GM18517 (cell line): ENCODE measurements at regions not wholly inside any gene's neighbourhood (a gene's known extent, or its start where the extent isn't known, plus 50 kb on each side); places are given as distances from the start of the nearest gene placed in this dataset.

Source experiments
- ATAC-seq: cut with Tn5 transposase; IDR thresholded peaks from one replicate; pipeline ENCODE4 v1.9.1; 2021; ENCODE audit warnings: mild to moderate bottlenecking, moderate library complexity; ENCODE audit not compliant: unreplicated experiment

- ATAC-seq: no peak
These were observed 374.1 kb downstream of the BCKDHB start for GRCh38 chr6:80480421-80481157.

DNA sequence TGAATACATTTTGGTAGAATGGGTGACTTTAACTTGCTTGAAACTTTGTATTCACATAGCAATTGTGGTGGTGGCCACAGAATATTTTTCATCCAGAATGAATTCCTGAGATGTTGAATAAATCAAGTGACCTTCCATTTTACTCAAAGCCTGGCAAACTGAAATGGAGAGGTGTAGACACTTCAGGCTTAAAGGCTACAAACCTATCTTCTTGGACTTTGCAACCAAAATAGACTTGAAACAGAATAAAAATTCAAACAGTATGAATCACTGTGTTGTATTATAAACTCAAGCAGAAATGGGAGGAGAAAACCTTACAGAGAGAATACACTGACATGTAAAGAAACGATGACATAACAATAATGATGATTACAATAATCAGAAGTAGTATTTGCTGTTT, 371.6 kb downstream of the BCKDHB start:
- no peak for ATAC-seq

DNA sequence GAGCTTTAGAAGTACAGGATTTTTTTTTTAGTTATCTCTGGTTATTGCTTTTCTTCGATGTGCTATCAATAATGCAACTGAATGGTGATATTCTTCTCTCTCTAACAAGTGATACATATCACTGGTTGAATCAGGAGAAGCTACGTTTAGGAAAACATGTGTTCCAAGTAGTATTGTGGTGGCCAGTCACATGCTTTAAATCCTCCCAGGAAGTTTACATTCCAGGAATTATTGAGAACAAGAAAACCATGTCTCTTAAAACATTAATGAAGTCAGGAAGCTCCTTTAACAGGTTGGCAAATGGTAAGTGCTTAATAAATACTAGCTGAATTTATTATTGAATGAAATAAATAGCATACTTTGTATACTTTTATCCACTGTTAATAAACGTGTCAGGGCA, 371.1 kb downstream of the BCKDHB start:
- no peak for ATAC-seq

DNA sequence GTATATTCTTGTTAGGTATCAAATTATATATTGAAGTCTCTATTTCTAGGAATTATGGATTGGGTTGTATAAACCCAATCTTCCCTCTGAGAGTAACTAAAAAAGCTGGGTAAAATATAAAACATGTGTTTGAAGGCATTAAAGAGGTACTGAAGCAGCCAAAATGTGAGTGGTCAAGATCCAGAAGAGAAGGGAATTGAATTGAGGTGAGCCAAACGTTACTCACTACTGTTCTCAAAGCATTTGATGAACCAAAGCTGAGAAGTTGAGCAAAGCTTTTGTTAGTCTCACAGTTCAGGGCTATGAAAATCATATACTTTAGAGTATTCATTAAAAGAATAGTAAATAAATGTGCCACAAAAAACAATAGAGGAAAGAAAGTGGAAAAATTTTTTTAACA, 365.8 kb downstream of the BCKDHB start:
- ATAC-seq: no peak

DNA sequence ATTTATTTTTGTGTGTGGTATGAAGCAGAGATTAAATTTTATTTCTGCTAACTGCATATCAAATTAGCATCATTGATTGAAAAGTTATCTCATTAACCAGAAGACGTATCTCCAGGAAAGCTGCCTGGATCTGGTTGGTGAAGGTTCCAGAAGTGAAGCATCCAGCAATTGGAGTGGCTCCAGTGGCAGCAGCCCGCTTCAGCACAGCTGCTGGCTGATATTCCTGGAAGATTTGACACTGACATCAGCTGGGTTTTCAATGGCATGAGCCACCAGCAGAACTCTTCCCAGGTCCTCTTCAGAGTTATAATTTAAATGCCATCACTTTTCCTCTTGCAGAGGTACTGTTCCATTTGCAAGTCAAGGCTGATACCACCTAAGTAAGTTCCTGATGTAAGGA, 363.5 kb downstream of the BCKDHB start:
- ATAC-seq: no peak

GRCh38 chr6:80468398-80468797, 361.9 kb downstream of the BCKDHB start:
- ATAC-seq: no peak

DNA sequence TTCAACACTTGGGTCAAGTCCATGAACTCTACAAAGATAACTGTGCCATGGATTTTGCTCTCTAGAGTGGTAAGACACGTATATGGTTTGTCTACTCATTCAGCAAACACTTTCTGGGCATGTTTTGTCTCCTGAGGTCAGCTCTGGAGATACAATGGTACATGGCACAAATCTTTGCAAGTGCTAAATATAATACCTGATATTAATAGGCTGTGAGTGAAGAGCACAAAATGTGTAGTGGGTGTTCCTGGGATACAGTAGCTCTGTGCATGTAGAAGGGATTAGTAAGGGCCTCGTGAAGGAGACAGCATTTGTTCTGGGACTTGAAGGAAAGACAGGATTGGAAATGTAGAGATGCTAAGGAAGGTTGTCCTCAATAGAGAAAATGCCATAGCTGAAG, 360.9 kb downstream of the BCKDHB start:
- ATAC-seq: no peak

DNA sequence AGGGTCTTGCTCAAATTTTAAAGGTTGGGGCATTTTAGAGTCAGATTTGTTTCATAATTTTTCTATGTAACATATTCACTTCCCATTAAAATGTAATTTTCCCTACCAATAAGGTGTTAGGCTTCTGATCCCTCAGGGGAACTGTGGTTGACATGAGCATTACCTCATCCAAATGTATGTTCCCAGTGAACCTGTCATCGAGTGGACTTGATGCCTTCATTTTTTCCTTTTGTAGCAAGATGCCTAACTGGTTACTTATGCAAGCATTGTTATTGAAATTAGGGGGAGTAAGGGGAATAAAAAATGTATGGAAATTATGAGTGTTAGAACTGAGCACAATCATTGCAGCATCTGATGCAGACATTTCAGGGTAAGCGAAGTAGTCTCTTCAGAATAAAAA, 360.5 kb downstream of the BCKDHB start:
- ATAC-seq: no peak

- ATAC-seq: no peak
These were observed 359.0 kb downstream of the BCKDHB start for GRCh38 chr6:80465513-80465912.

- no peak for ATAC-seq
These were observed 358.4 kb downstream of the BCKDHB start for GRCh38 chr6:80464901-80465300.

DNA sequence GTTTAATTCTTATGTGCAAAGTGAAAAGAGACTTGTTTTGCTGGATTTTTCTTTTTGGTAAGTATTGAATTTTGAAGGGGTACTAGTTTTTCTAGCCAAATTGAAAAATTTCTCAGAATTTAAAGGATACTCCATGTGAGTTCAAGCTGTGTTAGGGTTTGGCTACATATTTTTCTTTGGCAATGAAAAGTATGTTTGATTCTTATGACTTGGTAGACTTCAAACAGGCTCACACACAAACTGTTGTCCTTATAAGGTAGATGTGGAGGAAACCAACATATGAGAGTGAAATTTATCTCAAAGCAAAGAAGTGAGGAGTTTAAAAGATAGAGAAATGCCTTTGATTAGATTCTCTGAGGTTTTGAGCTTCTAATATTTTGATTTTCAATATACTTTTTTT, 356.7 kb downstream of the BCKDHB start:
- no peak for ATAC-seq

GRCh38 chr6:80460257-80460865, 353.9 kb downstream of the BCKDHB start:
- ATAC-seq: no peak

GRCh38 chr6:80457439-80457933, 351.0 kb downstream of the BCKDHB start:
- no peak for ATAC-seq

- no peak for ATAC-seq
These were observed 350.4 kb downstream of the BCKDHB start for GRCh38 chr6:80456724-80457438.

DNA sequence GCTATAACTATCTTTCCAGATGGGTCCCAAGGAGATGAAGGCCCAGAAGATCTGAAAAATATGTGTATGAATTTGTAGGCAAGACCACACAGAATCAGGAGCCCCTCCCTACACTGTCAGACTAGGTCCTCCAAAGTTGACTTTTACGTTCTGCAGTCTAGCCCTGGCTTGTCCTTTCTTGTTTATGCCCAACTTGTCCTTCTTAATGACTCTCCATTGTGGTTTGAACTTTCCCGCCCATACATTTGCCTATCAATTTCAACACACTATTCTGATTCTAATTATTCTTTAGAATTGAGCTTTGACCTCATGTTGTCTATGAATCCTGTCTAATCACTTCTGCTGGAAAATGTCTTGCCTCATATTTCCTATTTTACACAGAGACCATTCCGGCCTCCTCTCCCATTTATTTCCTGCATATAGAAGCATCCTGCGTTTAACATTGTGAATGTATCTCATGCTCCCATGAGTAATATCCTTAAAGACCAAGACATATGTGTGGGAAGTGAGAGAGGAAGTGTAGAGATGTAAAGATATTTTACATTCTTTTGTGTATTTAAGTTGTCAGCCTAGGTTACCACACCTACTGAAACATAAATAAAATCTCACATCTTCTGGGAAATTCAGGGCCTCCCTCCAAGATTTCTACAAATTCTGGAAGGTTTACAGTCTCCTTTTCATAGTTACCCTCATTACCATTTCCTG, 348.3 kb downstream of the BCKDHB start:
- ATAC-seq: no peak

- ATAC-seq: peak; percentile 54
These were observed 347.7 kb downstream of the BCKDHB start for GRCh38 chr6:80454197-80454596.

DNA sequence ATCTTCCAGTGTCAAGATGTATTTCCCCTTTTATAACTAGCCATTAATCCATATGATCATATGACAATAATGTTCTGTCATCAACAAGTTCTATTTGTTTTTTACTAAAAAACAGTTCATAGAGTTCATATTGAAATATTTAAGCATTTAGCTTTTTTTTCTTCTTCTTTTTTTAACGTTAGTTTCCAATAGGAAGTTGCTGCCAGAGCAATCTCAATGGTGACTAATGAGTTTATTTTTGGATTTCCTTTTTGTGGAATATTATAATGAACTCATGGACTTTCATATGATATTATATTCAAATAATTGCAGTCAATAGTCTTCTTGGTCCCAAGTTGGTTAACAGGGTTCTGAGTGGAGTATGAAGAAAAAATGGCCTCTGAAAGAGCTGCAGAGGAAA, 343.3 kb downstream of the BCKDHB start:
- no peak for ATAC-seq

DNA sequence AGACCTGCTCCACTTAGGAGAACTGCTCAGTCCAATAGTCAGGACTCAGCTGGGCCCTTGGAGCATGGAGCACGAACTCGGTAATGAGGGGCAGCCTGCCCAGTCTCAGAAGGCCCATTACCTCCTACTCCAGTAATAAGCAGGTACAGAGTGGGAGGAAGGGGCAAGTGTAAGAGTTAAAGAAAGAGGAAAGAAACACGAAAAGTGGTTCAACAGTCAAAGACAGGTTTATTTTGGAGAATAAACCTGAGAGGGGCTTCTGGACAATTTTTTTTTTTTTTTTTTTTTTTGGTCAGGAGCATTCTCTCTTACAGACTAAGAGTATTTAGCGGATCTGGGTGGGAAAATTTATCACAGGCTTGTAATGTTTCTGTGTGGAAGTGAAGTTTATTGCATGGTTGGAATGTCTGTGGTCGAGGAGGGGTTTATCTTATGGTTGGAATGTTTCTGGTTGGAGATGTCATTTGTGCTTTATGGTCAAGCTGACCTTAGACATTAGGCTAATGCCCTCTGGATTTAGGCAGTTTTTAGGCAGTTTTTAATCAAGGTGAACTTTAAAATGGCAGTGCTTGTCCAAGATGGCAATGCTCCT, 340.1 kb downstream of the BCKDHB start:
- ATAC-seq: no peak

DNA sequence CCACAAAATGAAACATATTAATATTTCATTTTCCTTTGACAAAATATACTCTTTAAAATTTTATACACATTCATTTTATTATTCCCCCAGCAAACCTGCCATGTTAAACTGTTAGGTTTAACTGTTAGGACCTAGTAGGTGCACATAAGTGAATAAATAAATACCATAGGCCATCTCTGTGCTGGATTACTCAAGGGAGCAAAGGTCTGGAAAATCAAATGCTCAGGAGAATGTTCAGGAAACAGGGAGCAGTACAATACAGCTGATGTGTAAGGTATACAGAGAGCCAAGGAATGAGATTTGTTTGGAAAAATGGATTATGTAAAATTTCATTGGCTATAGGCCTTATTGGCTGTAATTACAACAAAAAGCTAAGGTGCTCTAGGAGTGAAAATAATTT, 339.3 kb downstream of the BCKDHB start:
- ATAC-seq: no peak

GRCh38 chr6:80442366-80442765, 335.9 kb downstream of the BCKDHB start:
- no peak for ATAC-seq

- ATAC-seq: no peak
These were observed 334.7 kb downstream of the BCKDHB start for GRCh38 chr6:80441131-80441530.
